Neural progenitor cell (in vitro differentiated cells): ENCODE measurements at regions not wholly inside any gene's neighbourhood (a gene's known extent, or its start where the extent isn't known, plus 50 kb on each side); places are given as distances from the start of the nearest gene placed in this dataset.

Experiments used
- CTCF ChIP-seq: fragments of 200-600 bp; sonication (generic); IDR thresholded peaks from 2 replicates; pipeline ENCODE4 v1.5.1; 2017; ENCODE audit warnings: antibody characterized with exemption, mild to moderate bottlenecking
- EZH2 ChIP-seq: fragments of 200-600 bp; sonication (generic); IDR thresholded peaks from 2 replicates; pipeline ENCODE4 v1.6.1; 2017; ENCODE audit warnings: antibody characterized with exemption, mild to moderate bottlenecking, moderate library complexity

GRCh38 chr4:137694138-137694537, 161.8 kb upstream of the PCDH18 start:
- TF ChIP-seq CTCF, result no peak
- no peak for TF ChIP-seq EZH2
